ENCODE measurements at regions not wholly inside any gene's neighbourhood (a gene's known extent, or its start where the extent isn't known, plus 50 kb on each side); places are given as distances from the start of the nearest gene placed in this dataset.
A peak's percentile ranks its signal among the peaks of the same experiment; 100 is the strongest.

GRCh38 chr5:168209997-168210396 lies 81.4 kb upstream of the WWC1 start:
- Mint-ChIP-seq H3K27ac (no peak overlapping the region), H3K4me1 (no peaks in the 10 kb centered on the region), H3K4me3 (no peak overlapping the region), H3K9me3 (no peaks in the 10 kb centered on the region), H3K36me3 (no peaks in the 10 kb centered on the region)
- no peak for ATAC-seq
- DNase-seq (ENCODE audit: low spot score in 2 of 2), result no peak

GRCh38 chr5:168211245-168211644 lies 80.2 kb upstream of the WWC1 start:
- H3K9me3 Mint-ChIP-seq, result no peaks in the 10 kb centered on the region
- no peaks in the 10 kb centered on the region for H3K4me1 Mint-ChIP-seq
- H3K4me3 Mint-ChIP-seq, result no peak overlapping the region
- H3K36me3 Mint-ChIP-seq, result no peaks in the 10 kb centered on the region
- ATAC-seq (no peak), DNase-seq (ENCODE audit: low spot score in 2 of 2) (no peak)
- H3K27ac Mint-ChIP-seq, result no peak overlapping the region

GRCh38 chr5:168211936-168212335 lies 79.5 kb upstream of the WWC1 start:
- ATAC-seq, result no peak
- H3K4me3 Mint-ChIP-seq, result no peak overlapping the region
- DNase-seq (ENCODE audit: low spot score in 2 of 2), result no peak
- H3K4me1 Mint-ChIP-seq, result no peaks in the 10 kb centered on the region
- H3K36me3 Mint-ChIP-seq, result no peaks in the 10 kb centered on the region
- no peak overlapping the region for H3K27ac Mint-ChIP-seq
- H3K9me3 Mint-ChIP-seq, result no peaks in the 10 kb centered on the region

DNA sequence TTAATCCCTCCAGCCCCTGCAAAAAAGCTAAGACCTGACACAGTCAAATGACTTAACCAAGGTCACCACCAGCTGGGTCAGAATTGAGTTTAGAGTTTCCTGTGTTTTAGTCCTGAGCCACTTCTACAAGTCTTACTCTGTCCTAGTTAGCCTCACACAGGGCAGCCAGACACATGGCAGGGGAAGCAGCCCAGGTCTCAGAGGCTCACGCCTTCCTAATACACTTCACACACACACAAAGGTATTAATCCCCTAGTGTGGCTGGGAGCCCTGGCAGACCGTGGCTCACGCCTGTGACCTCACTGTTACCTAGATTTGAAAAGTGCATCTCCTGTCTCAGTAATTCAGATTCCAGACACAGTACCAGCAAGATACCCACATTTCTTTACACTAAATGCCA lies 77.4 kb upstream of the WWC1 start:
- Mint-ChIP-seq H3K27ac (no peak overlapping the region), H3K9me3 (no peaks in the 10 kb centered on the region), H3K36me3 (no peaks in the 10 kb centered on the region)

DNA sequence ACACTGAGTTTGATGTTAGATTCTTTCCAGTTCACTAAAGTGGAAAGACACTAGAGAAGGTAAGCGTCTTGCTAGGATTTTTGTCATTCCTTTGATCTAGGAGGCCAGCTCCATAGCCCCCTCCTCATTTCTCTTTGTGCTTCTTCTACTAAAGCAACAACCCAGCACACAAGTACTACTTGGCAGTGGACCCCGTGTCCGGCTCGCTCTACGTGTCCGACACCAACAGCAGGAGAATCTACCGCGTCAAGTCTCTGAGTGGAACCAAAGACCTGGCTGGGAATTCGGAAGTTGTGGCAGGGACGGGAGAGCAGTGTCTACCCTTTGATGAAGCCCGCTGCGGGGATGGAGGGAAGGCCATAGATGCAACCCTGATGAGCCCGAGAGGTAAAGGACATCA lies 76.6 kb upstream of the WWC1 start:
- no peaks in the 10 kb centered on the region for H3K36me3 Mint-ChIP-seq
- H3K4me1 Mint-ChIP-seq, result no peaks in the 10 kb centered on the region
- H3K4me3 Mint-ChIP-seq, result no peak overlapping the region
- ATAC-seq (no peak), DNase-seq (ENCODE audit: low spot score in 2 of 2) (no peak)
- H3K9me3 Mint-ChIP-seq, result no peaks in the 10 kb centered on the region
- no peak overlapping the region for H3K27ac Mint-ChIP-seq

More for the DNA sequence above, 77.4 kb upstream of the WWC1 start:
- Mint-ChIP-seq H3K4me1 (no peaks in the 10 kb centered on the region), H3K4me3 (no peak overlapping the region)
- DNase-seq (ENCODE audit: low spot score in 2 of 2), result no peak
- ATAC-seq, result peak; percentile 43

- DNase-seq (ENCODE audit: low spot score in 2 of 2), result no peak
- Mint-ChIP-seq H3K4me3 (no peak overlapping the region), H3K36me3 (no peaks in the 10 kb centered on the region), H3K27ac (no peak overlapping the region), H3K4me1 (no peaks in the 10 kb centered on the region), H3K9me3 (no peaks in the 10 kb centered on the region)
- no peak for ATAC-seq
Observed at GRCh38 chr5:168215646-168216045, 75.8 kb upstream of the WWC1 start.

DNA sequence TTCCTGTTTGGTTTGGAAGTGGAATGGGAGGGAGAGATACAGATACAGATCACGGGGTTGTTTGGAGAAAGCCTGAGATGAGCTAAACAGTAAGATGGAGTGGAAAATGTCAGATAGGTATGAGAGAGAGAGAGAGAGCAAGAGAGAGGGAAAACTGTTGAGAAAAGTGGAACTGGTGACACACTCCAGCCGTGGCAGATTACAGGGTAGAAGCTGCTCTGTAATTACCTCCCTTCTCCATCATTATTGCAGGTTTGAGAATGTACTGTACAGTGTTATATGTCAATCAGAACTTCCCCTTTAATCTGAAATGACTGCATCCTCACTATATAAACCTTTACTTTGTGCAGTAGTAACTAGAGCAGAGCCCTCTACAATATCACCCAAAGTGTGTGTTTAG lies 74.5 kb upstream of the WWC1 start:
- Mint-ChIP-seq H3K9me3 (no peaks in the 10 kb centered on the region), H3K27ac (no peak overlapping the region), H3K36me3 (no peaks in the 10 kb centered on the region), H3K4me3 (no peak overlapping the region), H3K4me1 (no peaks in the 10 kb centered on the region)
- DNase-seq (ENCODE audit: low spot score in 2 of 2) (no peak), ATAC-seq (no peak)

- no peaks in the 10 kb centered on the region for H3K9me3 Mint-ChIP-seq
- H3K27ac Mint-ChIP-seq, result no peak overlapping the region
- no peak overlapping the region for H3K4me3 Mint-ChIP-seq
- DNase-seq (ENCODE audit: low spot score in 2 of 2) (no peak), ATAC-seq (no peak)
- H3K4me1 Mint-ChIP-seq, result no peaks in the 10 kb centered on the region
- H3K36me3 Mint-ChIP-seq, result no peaks in the 10 kb centered on the region
Observed at GRCh38 chr5:168217497-168217896, 73.9 kb upstream of the WWC1 start.

DNA sequence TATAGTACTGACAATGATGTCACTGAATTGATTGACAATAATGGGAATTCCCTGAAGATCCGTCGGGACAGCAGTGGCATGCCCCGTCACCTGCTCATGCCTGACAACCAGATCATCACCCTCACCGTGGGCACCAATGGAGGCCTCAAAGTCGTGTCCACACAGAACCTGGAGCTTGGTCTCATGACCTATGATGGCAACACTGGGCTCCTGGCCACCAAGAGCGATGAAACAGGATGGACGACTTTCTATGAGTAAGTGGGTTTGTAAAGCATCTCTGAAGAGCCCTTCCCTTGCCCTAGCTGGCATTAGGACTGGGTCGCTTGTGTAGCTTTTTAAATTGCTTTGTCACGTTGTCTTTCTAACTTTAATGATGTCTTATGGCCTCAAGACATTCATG lies 72.7 kb upstream of the WWC1 start:
- no peak for DNase-seq (ENCODE audit: low spot score in 2 of 2)
- Mint-ChIP-seq H3K4me1 (no peaks in the 10 kb centered on the region), H3K9me3 (no peaks in the 10 kb centered on the region), H3K4me3 (no peak overlapping the region), H3K27ac (no peak overlapping the region), H3K36me3 (no peaks in the 10 kb centered on the region)
- no peak for ATAC-seq

- ATAC-seq, result no peak
- no peaks in the 10 kb centered on the region for H3K4me1 Mint-ChIP-seq
- peak; percentile 8 to 55 for DNase-seq (ENCODE audit: low spot score in 2 of 2)
Observed at GRCh38 chr5:168219515-168220410, 71.7 kb upstream of the WWC1 start.

GRCh38 chr5:168224085-168224484 lies 67.4 kb upstream of the WWC1 start:
- ATAC-seq, result peak; percentile 16
- H3K27ac Mint-ChIP-seq, result no peak overlapping the region
- no peaks in the 10 kb centered on the region for H3K4me1 Mint-ChIP-seq
- no peak for DNase-seq (ENCODE audit: low spot score in 2 of 2)
- H3K9me3 Mint-ChIP-seq, result no peaks in the 10 kb centered on the region
- H3K36me3 Mint-ChIP-seq, result no peaks in the 10 kb centered on the region
- no peak overlapping the region for H3K4me3 Mint-ChIP-seq

More at GRCh38 chr5:168219515-168220410, 71.7 kb upstream of the WWC1 start:
- H3K27ac Mint-ChIP-seq, result no peak overlapping the region
- no peaks in the 10 kb centered on the region for H3K9me3 Mint-ChIP-seq
- no peak overlapping the region for H3K4me3 Mint-ChIP-seq
- H3K36me3 Mint-ChIP-seq, result no peaks in the 10 kb centered on the region

- no peak overlapping the region for H3K4me3 Mint-ChIP-seq
- DNase-seq (ENCODE audit: low spot score in 2 of 2), result no peak
- ATAC-seq, result no peak
- no peaks in the 10 kb centered on the region for H3K36me3 Mint-ChIP-seq
- H3K4me1 Mint-ChIP-seq, result no peaks in the 10 kb centered on the region
- no peaks in the 10 kb centered on the region for H3K9me3 Mint-ChIP-seq
- no peak overlapping the region for H3K27ac Mint-ChIP-seq
Observed at GRCh38 chr5:168226012-168226411, 65.4 kb upstream of the WWC1 start.

DNA sequence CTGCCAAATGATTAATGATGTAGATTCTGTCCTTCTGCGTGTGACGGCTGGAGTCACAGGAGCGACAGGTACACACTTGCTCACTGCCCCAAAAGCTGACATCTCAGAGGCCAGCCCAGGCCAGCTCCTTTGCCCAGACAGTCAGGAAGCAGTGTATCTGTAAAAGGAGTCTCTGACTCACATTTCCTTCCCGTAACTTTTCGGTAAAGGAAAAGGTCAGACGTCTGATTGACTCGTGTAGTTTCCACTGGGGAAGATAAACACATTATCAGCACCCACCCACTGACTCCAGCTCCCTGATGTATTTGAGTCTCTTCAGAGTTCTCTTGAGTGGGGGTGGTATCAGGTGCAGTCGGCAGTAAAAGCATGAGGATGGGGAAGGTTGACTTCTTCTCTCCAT lies 64.4 kb upstream of the WWC1 start:
- no peak for ATAC-seq
- H3K36me3 Mint-ChIP-seq, result no peaks in the 10 kb centered on the region
- no peak overlapping the region for H3K27ac Mint-ChIP-seq
- H3K9me3 Mint-ChIP-seq, result no peaks in the 10 kb centered on the region
- H3K4me1 Mint-ChIP-seq, result no peaks in the 10 kb centered on the region
- H3K4me3 Mint-ChIP-seq, result no peak overlapping the region
- no peak for DNase-seq (ENCODE audit: low spot score in 2 of 2)

GRCh38 chr5:168227973-168228615 lies 63.4 kb upstream of the WWC1 start:
- Mint-ChIP-seq H3K27ac (no peak overlapping the region), H3K4me3 (no peak overlapping the region), H3K9me3 (no peaks in the 10 kb centered on the region), H3K4me1 (no peaks in the 10 kb centered on the region), H3K36me3 (no peaks in the 10 kb centered on the region)
- peak; percentile 68 for ATAC-seq
- DNase-seq (ENCODE audit: low spot score in 2 of 2), result no peak

DNA sequence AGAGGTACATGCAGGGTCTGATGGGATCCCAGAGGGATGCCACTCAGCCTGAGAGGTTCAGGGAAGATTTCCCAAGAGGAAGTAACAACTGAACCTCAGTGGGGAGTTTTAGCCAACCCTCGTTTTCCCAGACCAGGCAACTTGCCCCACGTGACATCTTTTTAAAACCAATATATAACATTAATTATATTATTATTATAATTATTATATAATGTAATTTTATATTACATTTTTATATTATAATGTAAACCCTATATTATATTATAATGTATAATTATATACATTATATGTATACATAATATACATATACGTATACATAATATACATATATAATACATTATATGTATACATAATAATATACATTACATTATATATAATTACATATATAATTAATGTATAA lies 62.8 kb upstream of the WWC1 start:
- ATAC-seq, result no peak
- Mint-ChIP-seq H3K4me1 (no peaks in the 10 kb centered on the region), H3K4me3 (no peak overlapping the region)

DNA sequence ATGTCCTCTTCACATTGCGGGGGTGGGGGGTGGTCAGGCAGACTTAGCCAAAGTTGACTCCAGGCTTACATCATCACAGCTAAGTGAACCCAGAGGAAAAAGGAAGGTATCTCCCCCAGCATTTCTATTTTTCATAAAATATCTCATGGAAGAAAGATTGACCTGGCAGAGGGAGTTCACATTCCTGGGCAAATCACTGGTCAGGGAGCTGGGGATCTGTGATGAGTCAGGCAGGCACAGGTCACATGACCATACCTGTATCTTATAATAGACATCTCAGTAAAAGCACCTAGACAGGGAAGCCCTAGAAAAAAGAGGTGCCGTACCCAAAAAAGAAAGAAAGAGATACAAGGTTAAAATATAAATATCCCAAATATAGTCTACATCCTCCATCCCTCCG lies 57.3 kb upstream of the WWC1 start:
- no peak overlapping the region for H3K4me3 Mint-ChIP-seq
- no peaks in the 10 kb centered on the region for H3K9me3 Mint-ChIP-seq

More for the DNA sequence above, 62.8 kb upstream of the WWC1 start:
- Mint-ChIP-seq H3K9me3 (no peaks in the 10 kb centered on the region), H3K36me3 (no peaks in the 10 kb centered on the region), H3K27ac (no peak overlapping the region)
- DNase-seq (ENCODE audit: low spot score in 2 of 2), result no peak

More for the DNA sequence above, 57.3 kb upstream of the WWC1 start:
- DNase-seq (ENCODE audit: low spot score in 2 of 2), result no peak
- no peaks in the 10 kb centered on the region for H3K4me1 Mint-ChIP-seq
- no peaks in the 10 kb centered on the region for H3K36me3 Mint-ChIP-seq
- no peak overlapping the region for H3K27ac Mint-ChIP-seq
- no peak for ATAC-seq
